ENCODE measurements at regions not wholly inside any gene's neighbourhood (a gene's known extent, or its start where the extent isn't known, plus 50 kb on each side); places are given as distances from the start of the nearest gene placed in this dataset.

GRCh38 chr11:134751766-134752165 lies 339.7 kb upstream of the B3GAT1 start:
- TF ChIP-seq, protein P1, sequence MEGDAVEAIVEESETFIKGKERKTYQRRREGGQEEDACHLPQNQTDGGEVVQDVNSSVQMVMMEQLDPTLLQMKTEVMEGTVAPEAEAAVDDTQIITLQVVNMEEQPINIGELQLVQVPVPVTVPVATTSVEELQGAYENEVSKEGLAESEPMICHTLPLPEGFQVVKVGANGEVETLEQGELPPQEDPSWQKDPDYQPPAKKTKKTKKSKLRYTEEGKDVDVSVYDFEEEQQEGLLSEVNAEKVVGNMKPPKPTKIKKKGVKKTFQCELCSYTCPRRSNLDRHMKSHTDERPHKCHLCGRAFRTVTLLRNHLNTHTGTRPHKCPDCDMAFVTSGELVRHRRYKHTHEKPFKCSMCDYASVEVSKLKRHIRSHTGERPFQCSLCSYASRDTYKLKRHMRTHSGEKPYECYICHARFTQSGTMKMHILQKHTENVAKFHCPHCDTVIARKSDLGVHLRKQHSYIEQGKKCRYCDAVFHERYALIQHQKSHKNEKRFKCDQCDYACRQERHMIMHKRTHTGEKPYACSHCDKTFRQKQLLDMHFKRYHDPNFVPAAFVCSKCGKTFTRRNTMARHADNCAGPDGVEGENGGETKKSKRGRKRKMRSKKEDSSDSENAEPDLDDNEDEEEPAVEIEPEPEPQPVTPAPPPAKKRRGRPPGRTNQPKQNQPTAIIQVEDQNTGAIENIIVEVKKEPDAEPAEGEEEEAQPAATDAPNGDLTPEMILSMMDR (IDR thresholded peaks at IDR 0.05) = no peak
- TF ChIP-seq POLR2A (IDR thresholded peaks at IDR 0.05) = no peak

Measured in body of pancreas (tissue), 4 donors.